GM12878 (cell line): ENCODE measurements at regions not wholly inside any gene's neighbourhood (a gene's known extent, or its start where the extent isn't known, plus 50 kb on each side); places are given as distances from the start of the nearest gene placed in this dataset.

Experiments
- ATAC-seq: fragments of 200-7000 bp; cut with Tn5 transposase; 3 replicates; pipeline ENCODE4 v1.9.1; 2020; ENCODE audit warnings: mild to moderate bottlenecking, moderate library complexity
- BruUV-seq: library from RNA; stranded (reverse); fragments of 400-500 nt; replicated peaks from 2 replicates; lab custom pipeline; 2021; lab: Mats Ljungman, UMichigan
- CTCF ChIA-PET: fragments of 300-600 bp; sonication (Branson Sonifier 250); formaldehyde crosslinking; extraction: SDS; loops from one replicate; lab custom pipeline; 2021; ENCODE audit warnings: inconsistent platforms; lab: Yijun Ruan, JAX
- POLR2A ChIA-PET: fragments of 350-600 bp; formaldehyde crosslinking; extraction: SDS; loops from one replicate; lab custom pipeline; 2021; ENCODE audit warnings: inconsistent platforms; lab: Charles Lee
- RAD21 ChIA-PET: fragments of 300-600 bp; sonication (Branson Sonifier 250); formaldehyde crosslinking; loops from one replicate; lab custom pipeline; 2023; ENCODE audit warnings: antibody characterized with exemption; ENCODE audit not compliant: unreplicated experiment; lab: Charles Lee
- SMC1A ChIA-PET: fragments of 300-600 bp; sonication (Branson Sonifier 250); formaldehyde crosslinking; loops from one replicate; lab custom pipeline; 2023; ENCODE audit not compliant: unreplicated experiment, uncharacterized antibody; lab: Charles Lee
- DNase-seq: peaks from one replicate; pipeline ENCODE4 v3.0.0-alpha.2; 2011; ENCODE audit warnings: low read depth, low spot score
- FAIRE-seq: peaks from 3 replicates; lab custom pipeline; 2011; peaks lifted over from hg19 to GRCh38; lab: Jason Lieb, UNC
- H2AFZ ChIP-seq: 2 replicates; pipeline ENCODE4 v1.6.0; 2011; ENCODE audit warnings: low read depth, low read length, control low read depth; ENCODE audit not compliant: control insufficient read depth
- H3K27ac ChIP-seq: 2 replicates; pipeline ENCODE4 v1.5.1; 2011; ENCODE audit warnings: control low read depth; ENCODE audit not compliant: control insufficient read depth, insufficient read depth
- H3K27me3 ChIP-seq, 2 experiments: replicated peaks in 1 of 2; 2 replicates each; pipeline versions ENCODE4 v1.6.0 to v1.6.1; 2011; ENCODE audit warnings: low read length in 1 of 2; ENCODE audit not compliant: control insufficient read depth in 2 of 2, insufficient read depth in 2 of 2
- H3K36me3 ChIP-seq, 2 experiments: 2 replicates each; pipeline ENCODE4 v1.5.1; 2011; ENCODE audit warnings: low read length in 1 of 2; ENCODE audit not compliant: control insufficient read depth in 2 of 2, insufficient read depth in 2 of 2
- H3K4me1 ChIP-seq: 2 replicates; pipeline ENCODE4 v1.6.1; 2011; ENCODE audit warnings: mild to moderate bottlenecking, low read length, moderate library complexity, mixed read lengths; ENCODE audit not compliant: control insufficient read depth, insufficient read depth
- H3K4me2 ChIP-seq: 2 replicates; pipeline ENCODE4 v1.6.0; 2011; ENCODE audit warnings: control low read depth; ENCODE audit not compliant: control insufficient read depth, insufficient read depth
- H3K4me3 ChIP-seq: fragments of 200-600 bp; sonication (generic); 2 replicates; pipeline ENCODE4 v1.5.1; 2016
- H3K79me2 ChIP-seq: 2 replicates; pipeline ENCODE4 v1.6.0; 2011; ENCODE audit warnings: low read length; ENCODE audit not compliant: control insufficient read depth, insufficient read depth
- H3K9ac ChIP-seq: 2 replicates; pipeline ENCODE4 v1.8.0; 2011; ENCODE audit warnings: low read length, control low read depth, mixed read lengths; ENCODE audit not compliant: control insufficient read depth, insufficient read depth
- H3K9me3 ChIP-seq: replicated peaks from 3 replicates; pipeline ENCODE4 v1.5.1; 2011; ENCODE audit warnings: mild to moderate bottlenecking, low read length; ENCODE audit not compliant: control insufficient read depth, insufficient read depth
- H4K20me1 ChIP-seq: 2 replicates; pipeline ENCODE4 v1.6.0; 2011; ENCODE audit not compliant: control insufficient read depth, insufficient read depth
- ATF7 ChIP-seq: fragments of 450-650 bp; IDR thresholded peaks from 2 replicates; pipeline ENCODE4 v1.6.1; 2016; ENCODE audit warnings: low read depth, mild to moderate bottlenecking
- BHLHE40 ChIP-seq, 2 experiments: fragments of 450-650 bp in 1 of 2; IDR thresholded peaks; 2 replicates each; pipeline ENCODE4 v1.6.1; 2011 to 2017; ENCODE audit warnings: low read depth in 2 of 2, borderline replicate concordance in 1 of 2, improper control_type of control experiment in 1 of 2, low read length in 1 of 2, mild to moderate bottlenecking in 1 of 2
- CTCF ChIP-seq, 3 experiments: IDR thresholded peaks in 2 of 3; conservative IDR thresholded peaks in 1 of 3; 2 replicates each; pipeline ENCODE4 v1.5.1; 2011; ENCODE audit warnings: low read depth in 3 of 3, low read length in 3 of 3, mild to moderate bottlenecking in 3 of 3, control low read depth in 2 of 3, moderate library complexity in 2 of 3, inconsistent platforms in 1 of 3, mixed read lengths in 1 of 3; ENCODE audit not compliant: control insufficient read depth in 2 of 3, insufficient read depth in 1 of 3; ENCODE audit errors: extremely low read depth in 1 of 3
- RAD21 ChIP-seq: IDR thresholded peaks from 2 replicates; pipeline ENCODE4 v1.6.1; 2011; ENCODE audit warnings: mild to moderate bottlenecking, low read depth, low read length, moderate library complexity; ENCODE audit not compliant: insufficient read depth
- SMAD5 ChIP-seq: IDR thresholded peaks from 2 replicates; pipeline ENCODE4 v1.6.1; 2016; ENCODE audit warnings: antibody characterized with exemption, low read depth
- SMC3 ChIP-seq: IDR thresholded peaks from 2 replicates; pipeline ENCODE4 v1.6.1; 2011; ENCODE audit warnings: low read length, improper control_type of control experiment, borderline replicate concordance
- SPI1 ChIP-seq: IDR thresholded peaks from 2 replicates; pipeline ENCODE4 v1.6.1; 2011; ENCODE audit warnings: low read depth, mild to moderate bottlenecking, low read length, moderate library complexity, borderline replicate concordance; ENCODE audit not compliant: insufficient read depth
- TCF12 ChIP-seq: IDR thresholded peaks from 2 replicates; pipeline ENCODE4 v1.6.1; 2011; ENCODE audit warnings: low read depth, mild to moderate bottlenecking, low read length
- YY1 ChIP-seq: IDR thresholded peaks from 2 replicates; pipeline ENCODE4 v1.6.1; 2011; ENCODE audit warnings: low read depth, mild to moderate bottlenecking, low read length
- ZBED1 ChIP-seq: IDR thresholded peaks from 2 replicates; pipeline ENCODE4 v1.6.1; 2016; ENCODE audit warnings: borderline replicate concordance
- ZNF274 ChIP-seq: IDR thresholded peaks from one replicate; pipeline ENCODE4 v1.8.0; 2011; ENCODE audit not compliant: insufficient read length, insufficient read depth
- WGBS: methylation state at CpG from one replicate; pipeline ENCODE4 v1.1.6; 2016; ENCODE audit warnings: low lambda C conversion rate; ENCODE audit not compliant: insufficient replicate concordance, insufficient coverage; ENCODE audit errors: missing lambda C conversion rate; 5-methylcytosine and 5-hydroxymethylcytosine counted together
- in situ Hi-C: fragments of 300-500 bp; cut with MboI; formaldehyde crosslinking; loops from 9 replicates; pipeline ENCODE4 v1.14.3; 2018; ENCODE audit warnings: mixed read lengths
- intact Hi-C: fragments of 100-400 bp; cut with micrococcal nuclease; formaldehyde crosslinking; loops from one replicate; pipeline ENCODE4 v1.14.2; 2022; ENCODE audit not compliant: unreplicated experiment

GRCh38 chr14:106442857-106443256, 916.5 kb downstream of the TMEM121 start:
- FAIRE-seq, result no peak
- no peak overlapping the region for H3K4me2 ChIP-seq

More at GRCh38 chr14:106442857-106443256, 916.5 kb downstream of the TMEM121 start:
- Histone ChIP-seq H3K4me1 (no peaks in the 10 kb centered on the region), H3K36me3 (no peaks in the 10 kb centered on the region), H4K20me1 (no peaks in the 10 kb centered on the region), H3K9me3 (no peaks in the 10 kb centered on the region), H2AFZ (no peak overlapping the region), H3K27me3 (peaks cover 0 to 6% of the 10 kb centered on the region in 2 experiments; a peak in 2 of 4 replicates), H3K27ac (no peak overlapping the region), H3K79me2 (no peaks in the 10 kb centered on the region), H3K4me3 (no peak overlapping the region), H3K9ac (no peak overlapping the region)
- 0 out of 2 replicates have a peak, but pooled peaks have one; percentile 26 for TF ChIP-seq YY1
- peak in 1 of 2 experiments; percentile 14; a peak in 1 of 4 replicates for TF ChIP-seq BHLHE40 (IDR thresholded peaks at IDR 0.05; ENCODE audit: borderline replicate concordance in 1 of 2, low read depth in 2 of 2, low read length in 1 of 2)
- peak; percentile 56 to 76 (median 57) for TF ChIP-seq CTCF (IDR thresholded peaks at IDR 0.05 in 2 of 3, conservative IDR thresholded peaks at IDR 0.05 in 1 of 3; ENCODE audit: control insufficient read depth in 2 of 3, extremely low read depth in 1 of 3, insufficient read depth in 1 of 3, low read depth in 3 of 3, low read length in 3 of 3)
- no peak for TF ChIP-seq ZBED1
- TF ChIP-seq SMAD5, result no peak
- TF ChIP-seq ZNF274, result no peak
- TF ChIP-seq ATF7, result no peak
- peak; percentile 62 for TF ChIP-seq SPI1
- TF ChIP-seq SMC3, result peak; percentile 31; the same call in 1 of the 2 replicates
- TF ChIP-seq TCF12, result 0 out of 2 replicates have a peak, but pooled peaks have one; percentile 15
- TF ChIP-seq RAD21, result peak; percentile 31; the same call in 1 of the 2 replicates
- DNase-seq, result no peak
- SMC1A ChIA-PET, result interaction anchor here (1.0 to 1.5 kb wide), 3 partner anchors 22 to 76 kb away, joined by 3 to 4 read pairs (median 3); no protein-coding TSS in a partner anchor
- peak; percentile 100 for ATAC-seq
- BruUV-seq, result no TSS peak
- RAD21 ChIA-PET, result interaction anchor here (1.0 kb wide), 1 partner anchor 48 kb away, joined by 3 read pairs; no protein-coding TSS in a partner anchor
- intact Hi-C loops, result no loop called here
- CTCF ChIA-PET, result interaction anchor here (0.7 to 2.0 kb wide), 9 partner anchors 12 to 116 kb away, joined by 3 to 12 read pairs (median 3); no protein-coding TSS in a partner anchor
- WGBS, result 3% methylated on average over 7 of the region's 7 CpGs
- POLR2A ChIA-PET, result no interaction called here
- in situ Hi-C loops, result no loop called here
